SK-N-SH (cell line): ENCODE measurements at regions not wholly inside any gene's neighbourhood (a gene's known extent, or its start where the extent isn't known, plus 50 kb on each side); places are given as distances from the start of the nearest gene placed in this dataset.

Source experiments
- CTCF ChIA-PET: fragments of 300-600, 350-600 bp; formaldehyde crosslinking; extraction: SDS; loops from one replicate; lab custom pipeline; 2021; lab: Yijun Ruan, JAX
- POLR2A ChIA-PET: fragments of 350-600 bp; sonication (Branson Sonifier 250); formaldehyde crosslinking; extraction: SDS; loops from one replicate; lab custom pipeline; 2020; ENCODE audit warnings: antibody characterized with exemption, inconsistent platforms; lab: Yijun Ruan, JAX
- DNase-seq: peaks from one replicate; pipeline ENCODE4 v3.0.0; 2012
- H2AFZ ChIP-seq: fragments of 200-600 bp; sonication (generic); 2 replicates; pipeline ENCODE4 v1.8.1; 2016; ENCODE audit warnings: antibody characterized with exemption, mild to moderate bottlenecking, low read depth
- H3F3A ChIP-seq: fragments of 200-600 bp; sonication (generic); replicated peaks from 2 replicates; pipeline ENCODE3; 2016; ENCODE audit warnings: antibody characterized with exemption, mild to moderate bottlenecking; ENCODE audit not compliant: insufficient read depth
- H3K27ac ChIP-seq, 2 experiments: fragments of 200-500 bp in 1 of 2; fragments of 200-600 bp in 1 of 2; sonication (Bioruptor generic) in 1 of 2; sonication (generic), shearing (Covaris generic) in 1 of 2; 2 replicates each; pipeline versions ENCODE4 v1.5.1 to v1.6.1; 2014 to 2016; ENCODE audit warnings: low read depth in 2 of 2, inconsistent platforms in 1 of 2, low read length in 1 of 2, mild to moderate bottlenecking in 1 of 2, mixed read lengths in 1 of 2
- H3K27me3 ChIP-seq: fragments of 200-600 bp; sonication (generic), shearing (Covaris generic); 2 replicates; pipeline ENCODE4 v1.6.1; 2016; ENCODE audit warnings: mixed run types; ENCODE audit not compliant: insufficient read depth
- H3K36me3 ChIP-seq, 2 experiments: fragments of 200-500 bp in 1 of 2; fragments of 200-600 bp in 1 of 2; sonication (Bioruptor generic) in 1 of 2; sonication (generic) in 1 of 2; replicated peaks in 1 of 2; 2 replicates each; pipeline versions ENCODE3 to v1.5.1; 2014 to 2016; ENCODE audit warnings: low read length in 1 of 2, mild to moderate bottlenecking in 1 of 2; ENCODE audit not compliant: insufficient read depth in 2 of 2, control insufficient read depth in 1 of 2
- H3K4me1 ChIP-seq, 2 experiments: fragments of 200-500 bp in 1 of 2; fragments of 200-600 bp in 1 of 2; sonication (Bioruptor generic) in 1 of 2; sonication (generic), shearing (Covaris generic) in 1 of 2; 2 replicates each; pipeline versions ENCODE4 v1.5.1 to v1.6.1; 2014 to 2016; ENCODE audit warnings: low read depth in 1 of 2, low read length in 1 of 2, mixed run types in 1 of 2; ENCODE audit not compliant: insufficient read depth in 2 of 2, control insufficient read depth in 1 of 2
- H3K4me2 ChIP-seq: fragments of 200-600 bp; sonication (generic), shearing (Covaris generic); 2 replicates; pipeline ENCODE4 v1.6.1; 2017; ENCODE audit warnings: mixed run types
- H3K4me3 ChIP-seq, 2 experiments: fragments of 200-500 bp in 1 of 2; fragments of 200-600 bp in 1 of 2; sonication (Bioruptor generic) in 1 of 2; sonication (generic), shearing (Covaris generic) in 1 of 2; 2 replicates each; pipeline versions ENCODE4 v1.5.1 to v1.8.1; 2014 to 2016; ENCODE audit warnings: low read depth in 2 of 2, inconsistent platforms in 1 of 2, low read length in 1 of 2, mild to moderate bottlenecking in 1 of 2, mixed read lengths in 1 of 2, moderate library complexity in 1 of 2
- H3K79me2 ChIP-seq: fragments of 200-600 bp; sonication (generic); 2 replicates; pipeline ENCODE4 v1.8.1; 2017; ENCODE audit warnings: mild to moderate bottlenecking; ENCODE audit not compliant: insufficient read depth
- H3K9ac ChIP-seq: fragments of 200-600 bp; sonication (generic); 2 replicates; pipeline ENCODE4 v1.6.1; 2017; ENCODE audit warnings: mixed run types
- H3K9me2 ChIP-seq: fragments of 200-600 bp; sonication (generic); 2 replicates; pipeline ENCODE4 v1.6.1; 2017; ENCODE audit warnings: mixed run types
- H3K9me3 ChIP-seq: fragments of 200-600 bp; sonication (generic); 2 replicates; pipeline ENCODE4 v1.6.1; 2017; ENCODE audit warnings: mixed run types, mild to moderate bottlenecking, moderate library complexity
- H4K20me1 ChIP-seq: fragments of 200-600 bp; sonication (generic); 2 replicates; pipeline ENCODE4 v1.6.1; 2017; ENCODE audit warnings: mild to moderate bottlenecking, mixed run types; ENCODE audit not compliant: insufficient read depth
- ELF1 ChIP-seq: IDR thresholded peaks from 2 replicates; pipeline ENCODE4 v1.4.0; 2012
- EP300 ChIP-seq, 2 experiments: IDR thresholded peaks; 2 replicates each; pipeline versions ENCODE4 v1.4.0 to v1.6.1; 2012; ENCODE audit warnings: borderline replicate concordance in 1 of 2, low read depth in 1 of 2, low read length in 1 of 2
- EZH2phosphoT487 ChIP-seq: fragments of 200-600 bp; sonication (generic); IDR thresholded peaks from 2 replicates; pipeline ENCODE4 v1.6.1; 2017; ENCODE audit warnings: low read depth, mixed run types, mild to moderate bottlenecking, antibody characterized with exemption, moderate library complexity, borderline replicate concordance
- FOXM1 ChIP-seq: IDR thresholded peaks from 2 replicates; pipeline ENCODE4 v1.4.0; 2012; ENCODE audit warnings: low read depth, mild to moderate bottlenecking
- GABPA ChIP-seq: IDR thresholded peaks from 2 replicates; pipeline ENCODE4 v1.4.0; 2012; ENCODE audit warnings: low read depth, mild to moderate bottlenecking
- GATA2 ChIP-seq: sonication (generic); formaldehyde crosslinking; IDR thresholded peaks from 2 replicates; pipeline ENCODE4 v1.5.0; 2020; ENCODE audit warnings: mild to moderate bottlenecking, missing genetic modification reagents
- JUND ChIP-seq: IDR thresholded peaks from 2 replicates; pipeline ENCODE4 v1.4.0; 2012
- MXI1 ChIP-seq: IDR thresholded peaks from 2 replicates; pipeline ENCODE4 v1.6.1; 2012; ENCODE audit warnings: mild to moderate bottlenecking, low read depth, low read length, improper control_type of control experiment
- NFIC ChIP-seq: IDR thresholded peaks from 2 replicates; pipeline ENCODE4 v1.4.0; 2012; ENCODE audit warnings: borderline replicate concordance
- NRF1 ChIP-seq: IDR thresholded peaks from 2 replicates; pipeline ENCODE4 v1.6.1; 2012; ENCODE audit warnings: low read depth, mild to moderate bottlenecking, low read length
- PBX3 ChIP-seq: IDR thresholded peaks from 2 replicates; pipeline ENCODE4; 2012
- RCOR1 ChIP-seq: fragments of 150-350 bp; IDR thresholded peaks from 2 replicates; pipeline ENCODE4 v1.6.1; 2017; ENCODE audit warnings: antibody characterized with exemption, low read length
- REST ChIP-seq: IDR thresholded peaks from 2 replicates; pipeline ENCODE4 v1.6.1; 2012; ENCODE audit warnings: mild to moderate bottlenecking, low read depth, low read length, moderate library complexity
- SIN3A ChIP-seq: IDR thresholded peaks from 2 replicates; pipeline ENCODE4 v1.6.1; 2012; ENCODE audit warnings: low read depth, mild to moderate bottlenecking, low read length, moderate library complexity, borderline replicate concordance
- SMC3 ChIP-seq: IDR thresholded peaks from 2 replicates; pipeline ENCODE4 v1.6.1; 2012; ENCODE audit warnings: low read depth, low read length, improper control_type of control experiment
- TAF1 ChIP-seq: IDR thresholded peaks from 2 replicates; pipeline ENCODE4 v1.6.1; 2012; ENCODE audit warnings: low read depth, mild to moderate bottlenecking, low read length, moderate library complexity, borderline replicate concordance
- TCF12 ChIP-seq: IDR thresholded peaks from 2 replicates; pipeline ENCODE4 v1.4.0; 2012
- TEAD4 ChIP-seq: IDR thresholded peaks from 2 replicates; pipeline ENCODE4 v1.4.0; 2012; ENCODE audit warnings: mild to moderate bottlenecking, borderline replicate concordance; ENCODE audit not compliant: insufficient read depth
- USF2 ChIP-seq: fragments of 150-350 bp; IDR thresholded peaks from 2 replicates; pipeline ENCODE4 v1.6.1; 2017; ENCODE audit warnings: antibody characterized with exemption, low read length, low read depth, borderline replicate concordance
- YY1 ChIP-seq: IDR thresholded peaks from 2 replicates; pipeline ENCODE4 v1.4.0; 2012; ENCODE audit warnings: low read depth, mild to moderate bottlenecking
- ZBTB33 ChIP-seq: IDR thresholded peaks from 2 replicates; pipeline ENCODE4 v1.4.0; 2012; ENCODE audit warnings: low read depth, borderline replicate concordance
- WGBS: methylation state at CpG from one replicate; pipeline ENCODE4 v1.1.6; 2017; ENCODE audit warnings: low lambda C conversion rate; 5-methylcytosine and 5-hydroxymethylcytosine counted together

- POLR2A ChIA-PET: no interaction called here
Measured at GRCh38 chr11:87545858-87546257, 508.1 kb downstream of the TMEM135 start.

GRCh38 chr11:87539596-87539995 lies 501.9 kb downstream of the TMEM135 start:
- WGBS: 0% methylated on average over 1 of the region's 1 CpG

More at GRCh38 chr11:87545858-87546257, 508.1 kb downstream of the TMEM135 start:
- no peak overlapping the region for H2AFZ ChIP-seq
- 0% methylated on average over 1 of the region's 1 CpG for WGBS
- H3K36me3 ChIP-seq: no peaks in the 10 kb centered on the region
- 0 out of 2 replicates have a peak, but pooled peaks cover 4% of the 10 kb centered on the region for H3K9me3 ChIP-seq
- no peak overlapping the region for H3K9ac ChIP-seq
- CTCF ChIA-PET: no interaction called here
- H3K4me1 ChIP-seq: no peaks in the 10 kb centered on the region
- no peaks in the 10 kb centered on the region for H3F3A ChIP-seq
- no peak overlapping the region for H3K4me3 ChIP-seq
- TF ChIP-seq EP300 (IDR thresholded peaks at IDR 0.05; ENCODE audit: borderline replicate concordance in 1 of 2, low read depth in 1 of 2, low read length in 1 of 2) (no peak), NRF1 (no peak), EZH2phosphoT487 (no peak), USF2 (no peak), ELF1 (no peak), SIN3A (no peak), JUND (no peak)
- no peaks in the 10 kb centered on the region for H4K20me1 ChIP-seq
- H3K9me2 ChIP-seq: no peaks in the 10 kb centered on the region
- H3K27me3 ChIP-seq: no peaks in the 10 kb centered on the region
- no peak for DNase-seq
- no peak overlapping the region for H3K4me2 ChIP-seq
- no peak overlapping the region for H3K27ac ChIP-seq
- no peaks in the 10 kb centered on the region for H3K79me2 ChIP-seq

More at GRCh38 chr11:87539596-87539995, 501.9 kb downstream of the TMEM135 start:
- Histone ChIP-seq H3K4me2 (no peak overlapping the region), H2AFZ (no peak overlapping the region), H3K9me3 (no peaks in the 10 kb centered on the region), H3K9ac (no peak overlapping the region), H3K79me2 (no peaks in the 10 kb centered on the region), H3K4me3 (no peak overlapping the region), H4K20me1 (no peaks in the 10 kb centered on the region), H3K27me3 (no peaks in the 10 kb centered on the region), H3K27ac (no peak overlapping the region), H3K4me1 (no peaks in the 10 kb centered on the region), H3K36me3 (no peaks in the 10 kb centered on the region), H3K9me2 (no peaks in the 10 kb centered on the region), H3F3A (no peaks in the 10 kb centered on the region)
- TF ChIP-seq YY1: no peak
- no peak for TF ChIP-seq GABPA
- TF ChIP-seq TEAD4: no peak
- TF ChIP-seq ZBTB33: no peak
- TF ChIP-seq MXI1: no peak
- TF ChIP-seq SIN3A: no peak
- no peak for TF ChIP-seq FOXM1
- no peak for TF ChIP-seq SMC3
- no peak for TF ChIP-seq TCF12
- TF ChIP-seq GATA2 (CRISPR knock-in tag): no peak
- no peak for TF ChIP-seq EP300 (IDR thresholded peaks at IDR 0.05; ENCODE audit: borderline replicate concordance in 1 of 2, low read depth in 1 of 2, low read length in 1 of 2)
- no peak for TF ChIP-seq RCOR1
- TF ChIP-seq EZH2phosphoT487: no peak
- TF ChIP-seq ELF1: no peak
- TF ChIP-seq PBX3: no peak
- TF ChIP-seq TAF1: no peak
- no peak for TF ChIP-seq REST
- TF ChIP-seq NFIC: no peak
- DNase-seq: no peak
- ChIA-PET CTCF (no interaction called here), POLR2A (no interaction called here)
